ENCODE measurements at regions not wholly inside any gene's neighbourhood (a gene's known extent, or its start where the extent isn't known, plus 50 kb on each side); places are given as distances from the start of the nearest gene placed in this dataset.

DNA sequence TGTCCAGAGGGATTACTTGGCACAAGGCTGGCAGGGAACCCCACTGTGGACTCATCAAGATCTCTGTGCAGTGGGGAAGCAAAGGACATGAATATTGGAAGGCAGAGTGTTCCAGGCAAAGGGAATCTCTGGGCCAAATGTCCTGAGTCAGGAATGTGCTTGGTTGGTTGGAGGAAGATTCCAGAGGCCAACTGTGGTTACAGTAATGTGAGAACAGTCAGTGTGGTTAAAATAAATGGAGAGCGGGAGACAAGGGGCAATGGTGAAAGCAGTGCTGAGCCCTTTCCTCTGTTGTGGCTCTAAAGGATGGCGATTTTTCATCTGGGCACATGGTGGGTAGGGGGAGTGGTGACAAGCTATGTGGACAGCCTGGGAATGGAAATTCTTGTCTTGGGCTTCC is 948.2 kb downstream of the BCL11B start:
- TF ChIP-seq ZNF416 (tag by site-specific recombination; IDR thresholded peaks at IDR 0.05) (no peak), EGR2 (tag by site-specific recombination; IDR thresholded peaks at IDR 0.05; ENCODE audit: low read depth) (no peak), ZFP37 (tag by site-specific recombination; IDR thresholded peaks at IDR 0.05) (no peak), TCF7L2 (IDR thresholded peaks at IDR 0.05; ENCODE audit: borderline replicate concordance, low read depth, low read length) (no peak), ZNF529 (tag by site-specific recombination; IDR thresholded peaks at IDR 0.05; ENCODE audit: insufficient replicate concordance) (no peak), ZBTB21 (tag by site-specific recombination; IDR thresholded peaks at IDR 0.05) (no peak), ZNF791 (tag by site-specific recombination; IDR thresholded peaks at IDR 0.05) (no peak), GLI4 (tag by site-specific recombination; IDR thresholded peaks at IDR 0.05) (no peak), ZEB2 (tag by site-specific recombination; IDR thresholded peaks at IDR 0.05) (no peak), ZNF501 (tag by site-specific recombination; IDR thresholded peaks at IDR 0.05) (no peak), ZNF366 (tag by site-specific recombination; conservative IDR thresholded peaks at IDR 0.05) (no peak), PRDM1 (tag by site-specific recombination; IDR thresholded peaks at IDR 0.05) (no peak)
- TF ChIP-seq, protein P1, sequence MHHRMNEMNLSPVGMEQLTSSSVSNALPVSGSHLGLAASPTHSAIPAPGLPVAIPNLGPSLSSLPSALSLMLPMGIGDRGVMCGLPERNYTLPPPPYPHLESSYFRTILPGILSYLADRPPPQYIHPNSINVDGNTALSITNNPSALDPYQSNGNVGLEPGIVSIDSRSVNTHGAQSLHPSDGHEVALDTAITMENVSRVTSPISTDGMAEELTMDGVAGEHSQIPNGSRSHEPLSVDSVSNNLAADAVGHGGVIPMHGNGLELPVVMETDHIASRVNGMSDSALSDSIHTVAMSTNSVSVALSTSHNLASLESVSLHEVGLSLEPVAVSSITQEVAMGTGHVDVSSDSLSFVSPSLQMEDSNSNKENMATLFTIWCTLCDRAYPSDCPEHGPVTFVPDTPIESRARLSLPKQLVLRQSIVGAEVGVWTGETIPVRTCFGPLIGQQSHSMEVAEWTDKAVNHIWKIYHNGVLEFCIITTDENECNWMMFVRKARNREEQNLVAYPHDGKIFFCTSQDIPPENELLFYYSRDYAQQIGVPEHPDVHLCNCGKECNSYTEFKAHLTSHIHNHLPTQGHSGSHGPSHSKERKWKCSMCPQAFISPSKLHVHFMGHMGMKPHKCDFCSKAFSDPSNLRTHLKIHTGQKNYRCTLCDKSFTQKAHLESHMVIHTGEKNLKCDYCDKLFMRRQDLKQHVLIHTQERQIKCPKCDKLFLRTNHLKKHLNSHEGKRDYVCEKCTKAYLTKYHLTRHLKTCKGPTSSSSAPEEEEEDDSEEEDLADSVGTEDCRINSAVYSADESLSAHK (tag by site-specific recombination; IDR thresholded peaks at IDR 0.05): no peak
- TF ChIP-seq, protein P2, sequence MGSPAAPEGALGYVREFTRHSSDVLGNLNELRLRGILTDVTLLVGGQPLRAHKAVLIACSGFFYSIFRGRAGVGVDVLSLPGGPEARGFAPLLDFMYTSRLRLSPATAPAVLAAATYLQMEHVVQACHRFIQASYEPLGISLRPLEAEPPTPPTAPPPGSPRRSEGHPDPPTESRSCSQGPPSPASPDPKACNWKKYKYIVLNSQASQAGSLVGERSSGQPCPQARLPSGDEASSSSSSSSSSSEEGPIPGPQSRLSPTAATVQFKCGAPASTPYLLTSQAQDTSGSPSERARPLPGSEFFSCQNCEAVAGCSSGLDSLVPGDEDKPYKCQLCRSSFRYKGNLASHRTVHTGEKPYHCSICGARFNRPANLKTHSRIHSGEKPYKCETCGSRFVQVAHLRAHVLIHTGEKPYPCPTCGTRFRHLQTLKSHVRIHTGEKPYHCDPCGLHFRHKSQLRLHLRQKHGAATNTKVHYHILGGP (tag by site-specific recombination; IDR thresholded peaks at IDR 0.05): no peak
- TF ChIP-seq, protein P3, sequence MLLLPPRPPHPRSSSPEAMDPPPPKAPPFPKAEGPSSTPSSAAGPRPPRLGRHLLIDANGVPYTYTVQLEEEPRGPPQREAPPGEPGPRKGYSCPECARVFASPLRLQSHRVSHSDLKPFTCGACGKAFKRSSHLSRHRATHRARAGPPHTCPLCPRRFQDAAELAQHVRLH (tag by site-specific recombination; IDR thresholded peaks at IDR 0.05): no peak
- TF ChIP-seq, protein P4, sequence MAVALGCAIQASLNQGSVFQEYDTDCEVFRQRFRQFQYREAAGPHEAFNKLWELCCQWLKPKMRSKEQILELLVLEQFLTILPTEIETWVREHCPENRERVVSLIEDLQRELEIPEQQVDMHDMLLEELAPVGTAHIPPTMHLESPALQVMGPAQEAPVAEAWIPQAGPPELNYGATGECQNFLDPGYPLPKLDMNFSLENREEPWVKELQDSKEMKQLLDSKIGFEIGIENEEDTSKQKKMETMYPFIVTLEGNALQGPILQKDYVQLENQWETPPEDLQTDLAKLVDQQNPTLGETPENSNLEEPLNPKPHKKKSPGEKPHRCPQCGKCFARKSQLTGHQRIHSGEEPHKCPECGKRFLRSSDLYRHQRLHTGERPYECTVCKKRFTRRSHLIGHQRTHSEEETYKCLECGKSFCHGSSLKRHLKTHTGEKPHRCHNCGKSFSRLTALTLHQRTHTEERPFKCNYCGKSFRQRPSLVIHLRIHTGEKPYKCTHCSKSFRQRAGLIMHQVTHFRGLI (tag by site-specific recombination; IDR thresholded peaks at IDR 0.05): no peak
- TF ChIP-seq, protein P5, sequence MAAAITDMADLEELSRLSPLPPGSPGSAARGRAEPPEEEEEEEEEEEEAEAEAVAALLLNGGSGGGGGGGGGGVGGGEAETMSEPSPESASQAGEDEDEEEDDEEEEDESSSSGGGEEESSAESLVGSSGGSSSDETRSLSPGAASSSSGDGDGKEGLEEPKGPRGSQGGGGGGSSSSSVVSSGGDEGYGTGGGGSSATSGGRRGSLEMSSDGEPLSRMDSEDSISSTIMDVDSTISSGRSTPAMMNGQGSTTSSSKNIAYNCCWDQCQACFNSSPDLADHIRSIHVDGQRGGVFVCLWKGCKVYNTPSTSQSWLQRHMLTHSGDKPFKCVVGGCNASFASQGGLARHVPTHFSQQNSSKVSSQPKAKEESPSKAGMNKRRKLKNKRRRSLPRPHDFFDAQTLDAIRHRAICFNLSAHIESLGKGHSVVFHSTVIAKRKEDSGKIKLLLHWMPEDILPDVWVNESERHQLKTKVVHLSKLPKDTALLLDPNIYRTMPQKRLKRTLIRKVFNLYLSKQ (tag by site-specific recombination; IDR thresholded peaks at IDR 0.05; ENCODE audit: borderline replicate concordance): no peak
- H3K36me3 ChIP-seq (ENCODE audit: control insufficient read depth in 2 of 2, insufficient read depth in 1 of 2, low read length in 2 of 2): no peaks in the 10 kb centered on the region
- H3K9me3 ChIP-seq (ENCODE audit: control insufficient read depth, insufficient read depth, low read depth, low read length): no peaks in the 10 kb centered on the region; the same call in 1 of the 2 replicates
- no peak overlapping the region for H3K4me3 ChIP-seq (ENCODE audit: low read depth, low read length)
- H3K27ac ChIP-seq (ENCODE audit: extremely low read depth, low read depth, low read length): no peak overlapping the region
- ChIA-PET POLR2A (no interaction called here), CTCF (no interaction called here)
- H3K4me1 ChIP-seq (ENCODE audit: control insufficient read depth, insufficient read depth, low read length): no peaks in the 10 kb centered on the region

DNA sequence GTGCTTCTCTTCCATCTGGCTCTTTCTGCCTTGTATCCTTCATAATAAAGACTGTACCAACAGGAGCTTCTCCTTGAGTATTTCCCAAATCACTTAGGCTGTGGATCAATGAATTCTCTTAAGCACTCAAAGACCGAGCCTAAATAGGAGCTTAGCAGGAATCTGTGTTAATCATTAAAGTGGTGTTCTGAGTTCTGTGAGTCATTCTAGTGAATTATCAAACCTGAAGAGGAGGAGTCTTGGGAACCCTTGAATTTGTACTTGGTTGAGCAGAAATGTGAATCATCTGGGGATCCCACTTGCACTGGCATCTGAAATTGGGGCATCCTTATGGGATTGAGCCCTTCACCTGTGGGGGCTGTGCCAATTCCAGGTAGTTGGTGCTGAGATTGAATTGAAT is 946.2 kb downstream of the BCL11B start:
- CTCF ChIA-PET: no interaction called here
- POLR2A ChIA-PET: no interaction called here
- H3K36me3 ChIP-seq (ENCODE audit: control insufficient read depth in 2 of 2, insufficient read depth in 1 of 2, low read length in 2 of 2): no peaks in the 10 kb centered on the region
- H3K4me1 ChIP-seq (ENCODE audit: control insufficient read depth, insufficient read depth, low read length): no peaks in the 10 kb centered on the region
- no peak overlapping the region for H3K4me3 ChIP-seq (ENCODE audit: low read depth, low read length)
- no peak overlapping the region for H3K27ac ChIP-seq (ENCODE audit: extremely low read depth, low read depth, low read length)
- no peaks in the 10 kb centered on the region for H3K9me3 ChIP-seq (ENCODE audit: control insufficient read depth, insufficient read depth, low read depth, low read length)
- TF ChIP-seq ZNF792 (tag by site-specific recombination; IDR thresholded peaks at IDR 0.05) (no peak), ZBTB8A (tag by site-specific recombination; IDR thresholded peaks at IDR 0.05) (no peak), ZNF354C (tag by site-specific recombination; IDR thresholded peaks at IDR 0.05; ENCODE audit: borderline replicate concordance, low read depth) (no peak), YY2 (tag by site-specific recombination; IDR thresholded peaks at IDR 0.05) (no peak), ZBTB1 (tag by site-specific recombination; IDR thresholded peaks at IDR 0.05) (no peak), IKZF3 (tag by site-specific recombination; IDR thresholded peaks at IDR 0.05) (no peak), ZNF416 (tag by site-specific recombination; IDR thresholded peaks at IDR 0.05) (no peak), ZNF670 (tag by site-specific recombination; IDR thresholded peaks at IDR 0.05; ENCODE audit: low read depth) (no peak), ZNF214 (tag by site-specific recombination; IDR thresholded peaks at IDR 0.05; ENCODE audit: borderline replicate concordance) (no peak), KLF8 (tag by site-specific recombination; IDR thresholded peaks at IDR 0.05) (no peak)
- TF ChIP-seq, protein P6, sequence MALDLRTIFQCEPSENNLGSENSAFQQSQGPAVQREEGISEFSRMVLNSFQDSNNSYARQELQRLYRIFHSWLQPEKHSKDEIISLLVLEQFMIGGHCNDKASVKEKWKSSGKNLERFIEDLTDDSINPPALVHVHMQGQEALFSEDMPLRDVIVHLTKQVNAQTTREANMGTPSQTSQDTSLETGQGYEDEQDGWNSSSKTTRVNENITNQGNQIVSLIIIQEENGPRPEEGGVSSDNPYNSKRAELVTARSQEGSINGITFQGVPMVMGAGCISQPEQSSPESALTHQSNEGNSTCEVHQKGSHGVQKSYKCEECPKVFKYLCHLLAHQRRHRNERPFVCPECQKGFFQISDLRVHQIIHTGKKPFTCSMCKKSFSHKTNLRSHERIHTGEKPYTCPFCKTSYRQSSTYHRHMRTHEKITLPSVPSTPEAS (tag by site-specific recombination; IDR thresholded peaks at IDR 0.05): no peak
- TF ChIP-seq, protein P5 (tag by site-specific recombination; IDR thresholded peaks at IDR 0.05; ENCODE audit: borderline replicate concordance): no peak
